CD4-positive, alpha-beta T cell (primary cell): ENCODE measurements at regions not wholly inside any gene's neighbourhood (a gene's known extent, or its start where the extent isn't known, plus 50 kb on each side); places are given as distances from the start of the nearest gene placed in this dataset.

Experiments used
- ATAC-seq: fragments of 200-7000 bp; cut with Tn5 transposase; one replicate; pipeline ENCODE4 v1.10.0; 2022; ENCODE audit warnings: mild to moderate bottlenecking; ENCODE audit not compliant: poor library complexity
- CTCF ChIA-PET: fragments of 350-600 bp; sonication (Branson Sonifier 250); formaldehyde crosslinking; loops from one replicate; lab custom pipeline; 2021; ENCODE audit warnings: antibody characterized with exemption, inconsistent platforms; lab: Charles Lee
- POLR2A ChIA-PET: fragments of 350-600 bp; sonication (Branson Sonifier 250); formaldehyde crosslinking; loops from one replicate; lab custom pipeline; 2021; ENCODE audit warnings: antibody characterized with exemption, inconsistent platforms; lab: Charles Lee
- DNase-seq, 14 experiments: peaks; one replicate each; pipeline ENCODE4 v3.0.0-alpha.2; 2013 to 2020; ENCODE audit warnings: mixed read lengths in 2 of 14
- H3K27ac ChIP-seq, 2 donors: one replicate each; pipeline versions ENCODE4 v1.5.1 to v1.7.0; 2013; ENCODE audit warnings: low read length in 2 of 2, low read depth in 1 of 2, mild to moderate bottlenecking in 1 of 2
- H3K27me3 ChIP-seq, 2 experiments: 1 replicate in 1 of 2; 2 replicates in 1 of 2; pipeline versions ENCODE4 v1.6.1 to v1.7.0; 2013; ENCODE audit warnings: low read length in 2 of 2, control low read depth in 1 of 2, mild to moderate bottlenecking in 1 of 2, moderate library complexity in 1 of 2; ENCODE audit not compliant: insufficient read depth in 2 of 2, control insufficient read depth in 1 of 2
- H3K36me3 ChIP-seq: one replicate; pipeline ENCODE4 v1.6.1; 2013; ENCODE audit warnings: low read length, control low read depth; ENCODE audit not compliant: insufficient read depth
- H3K4me1 ChIP-seq: one replicate; pipeline ENCODE4 v1.6.1; 2013; ENCODE audit warnings: low read length, control low read depth; ENCODE audit not compliant: insufficient read depth
- H3K4me3 ChIP-seq: one replicate; pipeline ENCODE4 v1.5.1; 2013; ENCODE audit warnings: mild to moderate bottlenecking, low read length, moderate library complexity
- H3K9me3 ChIP-seq, 2 experiments: 1 replicate in 1 of 2; 2 replicates in 1 of 2; pipeline versions ENCODE4 v1.6.1 to v1.7.0; 2013; ENCODE audit warnings: low read length in 2 of 2, mild to moderate bottlenecking in 2 of 2, control low read depth in 1 of 2, moderate library complexity in 1 of 2; ENCODE audit not compliant: control insufficient read depth in 1 of 2, insufficient read depth in 1 of 2
- H3K27ac Mint-ChIP-seq: one replicate; pipeline ENCODE4 v1.8.0; 2020; ENCODE audit warnings: mixed read lengths
- H3K27me3 Mint-ChIP-seq: one replicate; pipeline ENCODE4 v1.8.0; 2021; ENCODE audit warnings: mixed read lengths
- H3K36me3 Mint-ChIP-seq: one replicate; pipeline ENCODE4 v1.8.0; 2021; ENCODE audit warnings: low read depth, mixed read lengths
- H3K4me1 Mint-ChIP-seq: one replicate; pipeline ENCODE4 v1.8.0; 2021; ENCODE audit warnings: low read depth, mixed read lengths
- H3K4me3 Mint-ChIP-seq: one replicate; pipeline ENCODE4 v1.8.0; 2020; ENCODE audit warnings: mild to moderate bottlenecking, mixed read lengths
- H3K9me3 Mint-ChIP-seq: one replicate; pipeline ENCODE4 v1.8.0; 2020; ENCODE audit warnings: mixed read lengths
- intact Hi-C, 2 experiments: fragments of 100-400 bp; cut with DNase I in 1 of 2; cut with micrococcal nuclease in 1 of 2; formaldehyde crosslinking; loops; one replicate each; pipeline versions ENCODE4 v1.15.1 to v1.9.0; 2023 to 2025; cut with DNase I, micrococcal nuclease
- TF ChIP-seq, protein P1 (sequence below): fragments of 200-600 bp; IDR thresholded peaks from one replicate; pipeline ENCODE4 v1.8.0; 2022; ENCODE audit warnings: antibody characterized with exemption, mild to moderate bottlenecking

DNA sequence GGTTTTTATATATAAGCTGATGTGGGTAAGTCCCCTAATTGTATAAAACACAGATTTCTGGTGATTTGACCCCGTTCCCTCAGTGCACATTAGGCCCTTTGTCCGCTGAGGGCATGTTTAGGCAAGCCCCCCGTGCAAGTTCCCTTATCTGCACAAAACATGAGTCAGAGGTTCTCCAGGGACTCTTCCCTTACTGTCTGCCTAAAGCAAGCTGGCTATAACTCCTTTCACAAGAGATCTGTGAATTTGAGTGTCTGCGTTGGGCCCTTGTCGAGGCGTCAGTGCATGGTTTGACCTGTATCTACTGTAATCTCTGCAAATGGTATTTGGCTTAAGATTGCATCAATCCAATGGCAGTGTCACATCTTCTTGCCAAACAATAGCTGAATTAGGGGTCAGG is 712.8 kb downstream of the CDH8 start:
- intact Hi-C loops, result no loop called here
- no peaks in the 10 kb centered on the region for H3K4me1 ChIP-seq
- Mint-ChIP-seq H3K4me3 (no peak overlapping the region), H3K9me3 (peaks cover 16% of the 10 kb centered on the region), H3K36me3 (no peaks in the 10 kb centered on the region), H3K4me1 (no peaks in the 10 kb centered on the region), H3K27me3 (no peaks in the 10 kb centered on the region), H3K27ac (no peak overlapping the region)
- TF ChIP-seq, protein P1, sequence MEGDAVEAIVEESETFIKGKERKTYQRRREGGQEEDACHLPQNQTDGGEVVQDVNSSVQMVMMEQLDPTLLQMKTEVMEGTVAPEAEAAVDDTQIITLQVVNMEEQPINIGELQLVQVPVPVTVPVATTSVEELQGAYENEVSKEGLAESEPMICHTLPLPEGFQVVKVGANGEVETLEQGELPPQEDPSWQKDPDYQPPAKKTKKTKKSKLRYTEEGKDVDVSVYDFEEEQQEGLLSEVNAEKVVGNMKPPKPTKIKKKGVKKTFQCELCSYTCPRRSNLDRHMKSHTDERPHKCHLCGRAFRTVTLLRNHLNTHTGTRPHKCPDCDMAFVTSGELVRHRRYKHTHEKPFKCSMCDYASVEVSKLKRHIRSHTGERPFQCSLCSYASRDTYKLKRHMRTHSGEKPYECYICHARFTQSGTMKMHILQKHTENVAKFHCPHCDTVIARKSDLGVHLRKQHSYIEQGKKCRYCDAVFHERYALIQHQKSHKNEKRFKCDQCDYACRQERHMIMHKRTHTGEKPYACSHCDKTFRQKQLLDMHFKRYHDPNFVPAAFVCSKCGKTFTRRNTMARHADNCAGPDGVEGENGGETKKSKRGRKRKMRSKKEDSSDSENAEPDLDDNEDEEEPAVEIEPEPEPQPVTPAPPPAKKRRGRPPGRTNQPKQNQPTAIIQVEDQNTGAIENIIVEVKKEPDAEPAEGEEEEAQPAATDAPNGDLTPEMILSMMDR, result no peak
- no peak for DNase-seq
- no peak for ATAC-seq
- H3K27ac ChIP-seq, result no peak overlapping the region
- no peaks in the 10 kb centered on the region for H3K27me3 ChIP-seq
- H3K36me3 ChIP-seq, result no peaks in the 10 kb centered on the region
- POLR2A ChIA-PET, result no interaction called here
- CTCF ChIA-PET, result no interaction called here
- H3K9me3 ChIP-seq, result peaks cover 3 to 13% of the 10 kb centered on the region in 2 experiments
- no peak overlapping the region for H3K4me3 ChIP-seq

DNA sequence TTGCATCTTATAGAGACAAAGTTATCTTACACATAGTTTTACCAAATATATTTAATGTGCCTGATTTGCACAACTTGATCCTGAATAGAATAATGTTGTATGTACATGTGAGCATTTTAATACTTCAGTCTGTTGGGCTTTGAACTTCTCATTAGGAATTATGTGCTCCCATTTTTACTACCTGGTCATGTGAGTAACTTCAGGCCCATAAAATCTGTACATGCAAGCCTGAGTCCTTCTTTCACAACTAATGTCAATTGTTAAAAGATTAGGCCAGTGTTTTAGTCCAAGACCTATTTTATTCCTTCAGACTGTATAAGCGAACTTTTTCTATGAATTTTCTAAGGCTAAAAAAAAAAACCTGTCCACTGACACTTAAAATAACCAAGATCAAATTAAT is 715.4 kb downstream of the CDH8 start:
- H3K4me1 Mint-ChIP-seq, result no peaks in the 10 kb centered on the region
- H3K4me3 Mint-ChIP-seq, result no peak overlapping the region
- ChIA-PET POLR2A (no interaction called here), CTCF (no interaction called here)
- H3K4me3 ChIP-seq, result no peak overlapping the region
- no peaks in the 10 kb centered on the region for H3K27me3 ChIP-seq
- DNase-seq (no peak), ATAC-seq (no peak)
- H3K4me1 ChIP-seq, result no peaks in the 10 kb centered on the region
- no peak overlapping the region for H3K27ac ChIP-seq
- H3K27me3 Mint-ChIP-seq, result no peaks in the 10 kb centered on the region
- intact Hi-C loops, result no loop called here
- H3K27ac Mint-ChIP-seq, result no peak overlapping the region
- peaks cover 0 to 17% of the 10 kb centered on the region in 2 experiments for H3K9me3 ChIP-seq
- H3K36me3 ChIP-seq, result no peaks in the 10 kb centered on the region
- H3K9me3 Mint-ChIP-seq, result peaks cover 20% of the 10 kb centered on the region
- TF ChIP-seq, protein P1, result no peak
- no peaks in the 10 kb centered on the region for H3K36me3 Mint-ChIP-seq

DNA sequence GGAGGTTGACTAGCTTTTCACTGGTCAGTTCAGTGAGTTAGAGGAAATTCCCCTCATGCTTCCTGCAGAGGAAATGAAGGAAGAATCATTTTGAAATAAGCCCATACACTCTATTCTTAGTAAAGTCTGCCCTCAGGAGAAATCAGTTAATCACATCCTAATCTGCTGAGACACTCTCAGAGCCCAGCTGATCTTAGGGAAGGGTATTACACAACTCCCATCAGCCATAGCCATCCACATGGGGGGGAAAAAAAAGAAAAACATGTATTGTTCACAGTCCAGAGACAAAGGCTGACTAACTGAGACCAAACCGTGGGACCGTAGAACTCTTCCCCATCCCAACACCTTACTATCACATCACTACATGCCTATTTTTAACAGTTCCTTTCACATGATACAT is 722.3 kb downstream of the CDH8 start:
- H3K4me1 Mint-ChIP-seq, result no peaks in the 10 kb centered on the region
- CTCF ChIA-PET, result no interaction called here

More for the DNA sequence above, 722.3 kb downstream of the CDH8 start:
- Histone ChIP-seq H3K9me3 (peaks cover 8 to 15% of the 10 kb centered on the region in 2 experiments), H3K27ac (no peak overlapping the region), H3K4me1 (no peaks in the 10 kb centered on the region), H3K36me3 (no peaks in the 10 kb centered on the region), H3K27me3 (no peaks in the 10 kb centered on the region), H3K4me3 (no peak overlapping the region)
- Mint-ChIP-seq H3K4me3 (no peak overlapping the region), H3K27ac (no peak overlapping the region), H3K27me3 (no peaks in the 10 kb centered on the region), H3K9me3 (peaks cover 18% of the 10 kb centered on the region), H3K36me3 (no peaks in the 10 kb centered on the region)
- intact Hi-C loops, result no loop called here
- TF ChIP-seq, protein P1, result no peak
- POLR2A ChIA-PET, result no interaction called here
- no peak for ATAC-seq
- no peak for DNase-seq
